ENCODE measurements at regions not wholly inside any gene's neighbourhood (a gene's known extent, or its start where the extent isn't known, plus 50 kb on each side); places are given as distances from the start of the nearest gene placed in this dataset.

GRCh38 chr12:85683051-85683450, 153.2 kb downstream of the RASSF9 start:
- TF ChIP-seq CTCF (IDR thresholded peaks at IDR 0.05) (no peak), POLR2A (IDR thresholded peaks at IDR 0.05) (no peak)
